HEK293 (cell line): ENCODE measurements at regions not wholly inside any gene's neighbourhood (a gene's known extent, or its start where the extent isn't known, plus 50 kb on each side); places are given as distances from the start of the nearest gene placed in this dataset.

ENCODE experiments used
- HOXC10 ChIP-seq: sonication (generic); formaldehyde crosslinking; IDR thresholded peaks from 2 replicates; pipeline ENCODE4 v1.8.1; 2023; ENCODE audit warnings: mild to moderate bottlenecking, missing genetic modification reagents
- KLF7 ChIP-seq: fragments of 450-650 bp; formaldehyde crosslinking; IDR thresholded peaks from 2 replicates; pipeline ENCODE4 v1.5.1; 2016; ENCODE audit warnings: missing biosample characterization, missing genetic modification characterization, borderline replicate concordance
- SP3 ChIP-seq: fragments of 450-650 bp; formaldehyde crosslinking; IDR thresholded peaks from 2 replicates; pipeline ENCODE4 v1.5.1; 2016; ENCODE audit warnings: missing biosample characterization, missing genetic modification characterization
- WT1 ChIP-seq: fragments of 450-650 bp; formaldehyde crosslinking; IDR thresholded peaks from 2 replicates; pipeline ENCODE4 v1.5.1; 2016; ENCODE audit warnings: missing biosample characterization, missing genetic modification characterization
- YY2 ChIP-seq: fragments of 450-650 bp; formaldehyde crosslinking; IDR thresholded peaks from 2 replicates; pipeline ENCODE4 v1.5.1; 2016; ENCODE audit warnings: missing biosample characterization, missing genetic modification characterization
- ZBTB17 ChIP-seq: fragments of 450-650 bp; formaldehyde crosslinking; IDR thresholded peaks from 2 replicates; pipeline ENCODE4 v1.5.1; 2016; ENCODE audit warnings: missing biosample characterization, missing genetic modification characterization
- ZNF19 ChIP-seq: fragments of 450-650 bp; formaldehyde crosslinking; IDR thresholded peaks from 2 replicates; pipeline ENCODE4; 2016; ENCODE audit warnings: missing biosample characterization, missing genetic modification characterization, low read depth
- ZNF248 ChIP-seq: fragments of 450-650 bp; formaldehyde crosslinking; IDR thresholded peaks from 2 replicates; pipeline ENCODE4 v1.5.1; 2017; ENCODE audit warnings: missing biosample characterization, missing genetic modification characterization
- ZNF354C ChIP-seq: fragments of 450-650 bp; formaldehyde crosslinking; IDR thresholded peaks from 2 replicates; pipeline ENCODE4 v1.5.1; 2016; ENCODE audit warnings: missing biosample characterization, missing genetic modification characterization, low read depth, borderline replicate concordance
- ZNF530 ChIP-seq: fragments of 450-650 bp; formaldehyde crosslinking; IDR thresholded peaks from 2 replicates; pipeline ENCODE4 v1.5.1; 2016; ENCODE audit warnings: low read depth, missing biosample characterization, missing genetic modification characterization
- ZNF558 ChIP-seq: fragments of 450-650 bp; formaldehyde crosslinking; IDR thresholded peaks from 2 replicates; pipeline ENCODE4 v1.5.1; 2016; ENCODE audit warnings: missing biosample characterization, missing genetic modification characterization
- ZNF621 ChIP-seq: fragments of 450-650 bp; formaldehyde crosslinking; IDR thresholded peaks from 2 replicates; pipeline ENCODE4 v1.5.1; 2017; ENCODE audit warnings: missing biosample characterization, missing genetic modification characterization
- ZNF629 ChIP-seq: fragments of 450-650 bp; formaldehyde crosslinking; IDR thresholded peaks from 2 replicates; pipeline ENCODE4 v1.5.1; 2017; ENCODE audit warnings: missing biosample characterization, missing genetic modification characterization
- ZNF658 ChIP-seq: fragments of 450-650 bp; formaldehyde crosslinking; IDR thresholded peaks from 2 replicates; pipeline ENCODE4; 2016; ENCODE audit warnings: missing biosample characterization, missing genetic modification characterization
- ZNF776 ChIP-seq: fragments of 450-650 bp; formaldehyde crosslinking; IDR thresholded peaks from 2 replicates; pipeline ENCODE4 v1.5.0; 2017; ENCODE audit warnings: missing biosample characterization, missing genetic modification characterization, borderline replicate concordance
- ZNF830 ChIP-seq: fragments of 450-650 bp; IDR thresholded peaks from 2 replicates; pipeline ENCODE4 v1.5.0; 2018; ENCODE audit warnings: missing biosample characterization, missing genetic modification characterization, low read depth, mild to moderate bottlenecking, moderate library complexity
- ZNF837 ChIP-seq: fragments of 450-650 bp; formaldehyde crosslinking; IDR thresholded peaks from 2 replicates; pipeline ENCODE4 v1.5.1; 2016; ENCODE audit warnings: missing biosample characterization, missing genetic modification characterization
- ZSCAN16 ChIP-seq: fragments of 450-650 bp; formaldehyde crosslinking; IDR thresholded peaks from 2 replicates; pipeline ENCODE4 v1.5.1; 2016; ENCODE audit warnings: missing biosample characterization, missing genetic modification characterization
- TF ChIP-seq, protein P1 (sequence below): fragments of 450-650 bp; formaldehyde crosslinking; IDR thresholded peaks from 2 replicates; pipeline ENCODE4 v1.5.1; 2016; ENCODE audit warnings: missing biosample characterization, missing genetic modification characterization
- TF ChIP-seq, protein P2 (sequence below): fragments of 450-650 bp; formaldehyde crosslinking; IDR thresholded peaks from 2 replicates; pipeline ENCODE4 v1.5.1; 2016; ENCODE audit warnings: missing biosample characterization, missing genetic modification characterization
- TF ChIP-seq, protein P3 (sequence below): fragments of 450-650 bp; formaldehyde crosslinking; conservative IDR thresholded peaks from 2 replicates; pipeline ENCODE4 v1.5.1; 2016; ENCODE audit warnings: low read depth, missing biosample characterization, missing genetic modification characterization
- TF ChIP-seq, protein P4 (sequence below): fragments of 450-650 bp; formaldehyde crosslinking; IDR thresholded peaks from 2 replicates; pipeline ENCODE4 v1.5.1; 2016; ENCODE audit warnings: missing biosample characterization, missing genetic modification characterization
- TF ChIP-seq, protein P5 (sequence below): fragments of 450-650 bp; formaldehyde crosslinking; IDR thresholded peaks from 2 replicates; pipeline ENCODE4 v1.5.1; 2017; ENCODE audit warnings: missing biosample characterization, missing genetic modification characterization
- TF ChIP-seq, protein P6 (sequence below): fragments of 450-650 bp; formaldehyde crosslinking; IDR thresholded peaks from 2 replicates; pipeline ENCODE4 v1.5.1; 2016; ENCODE audit warnings: missing biosample characterization, missing genetic modification characterization

DNA sequence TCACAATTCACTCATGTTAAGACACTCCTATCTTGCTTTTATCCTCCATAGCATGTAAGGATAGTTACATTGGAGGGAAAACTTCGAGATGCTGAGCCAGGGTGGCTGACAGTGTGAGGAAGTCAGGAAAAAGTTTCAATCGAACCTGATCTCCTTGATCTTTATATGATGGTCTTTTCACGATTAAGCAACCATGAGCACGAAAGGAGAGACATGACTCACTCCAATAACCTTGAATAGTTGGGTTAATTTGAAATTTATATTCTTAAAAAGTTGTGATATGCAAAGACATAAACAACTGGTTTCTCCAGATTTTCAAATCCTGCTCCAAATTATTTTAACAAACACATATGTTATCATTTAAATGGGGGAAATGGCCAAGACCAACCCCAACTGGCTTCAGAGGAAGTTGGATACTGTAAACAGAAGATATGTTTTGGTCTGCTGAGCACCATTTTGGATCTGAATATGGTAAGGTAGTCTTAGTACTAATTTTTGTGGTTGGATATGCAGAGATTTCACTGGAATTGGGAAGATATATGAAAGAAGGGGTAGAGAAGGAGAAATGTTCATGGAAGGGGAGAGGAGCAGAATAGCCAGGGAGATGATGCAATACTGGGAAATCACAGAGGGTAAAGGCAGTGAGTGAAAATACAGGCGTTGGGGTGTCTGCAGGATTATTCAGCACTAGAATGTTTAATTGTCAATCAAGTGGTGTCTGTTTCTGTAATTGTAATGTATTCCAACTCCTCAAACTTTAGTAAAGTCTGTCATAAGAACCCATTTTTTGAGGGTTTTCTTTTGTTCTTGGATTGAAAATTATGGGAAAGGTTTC lies 185.2 kb upstream of the SLC38A2 start (continued):
- no peak for TF ChIP-seq KLF7 (tag by site-specific recombination)
- TF ChIP-seq, protein P1, sequence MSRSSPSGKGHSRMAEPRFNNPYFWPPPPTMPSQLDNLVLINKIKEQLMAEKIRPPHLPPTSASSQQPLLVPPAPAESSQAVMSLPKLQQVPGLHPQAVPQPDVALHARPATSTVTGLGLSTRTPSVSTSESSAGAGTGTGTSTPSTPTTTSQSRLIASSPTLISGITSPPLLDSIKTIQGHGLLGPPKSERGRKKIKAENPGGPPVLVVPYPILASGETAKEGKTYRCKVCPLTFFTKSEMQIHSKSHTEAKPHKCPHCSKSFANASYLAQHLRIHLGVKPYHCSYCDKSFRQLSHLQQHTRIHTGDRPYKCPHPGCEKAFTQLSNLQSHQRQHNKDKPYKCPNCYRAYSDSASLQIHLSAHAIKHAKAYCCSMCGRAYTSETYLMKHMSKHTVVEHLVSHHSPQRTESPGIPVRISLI (tag by site-specific recombination), result no peak
- TF ChIP-seq ZNF629 (tag by site-specific recombination), result no peak
- TF ChIP-seq WT1, result no peak
- TF ChIP-seq ZBTB17 (tag by site-specific recombination), result peak; percentile 41; the same call in 1 of the 2 replicates
- TF ChIP-seq ZNF354C (tag by site-specific recombination), result no peak
- TF ChIP-seq ZNF530 (tag by site-specific recombination), result no peak
- TF ChIP-seq, protein P2, sequence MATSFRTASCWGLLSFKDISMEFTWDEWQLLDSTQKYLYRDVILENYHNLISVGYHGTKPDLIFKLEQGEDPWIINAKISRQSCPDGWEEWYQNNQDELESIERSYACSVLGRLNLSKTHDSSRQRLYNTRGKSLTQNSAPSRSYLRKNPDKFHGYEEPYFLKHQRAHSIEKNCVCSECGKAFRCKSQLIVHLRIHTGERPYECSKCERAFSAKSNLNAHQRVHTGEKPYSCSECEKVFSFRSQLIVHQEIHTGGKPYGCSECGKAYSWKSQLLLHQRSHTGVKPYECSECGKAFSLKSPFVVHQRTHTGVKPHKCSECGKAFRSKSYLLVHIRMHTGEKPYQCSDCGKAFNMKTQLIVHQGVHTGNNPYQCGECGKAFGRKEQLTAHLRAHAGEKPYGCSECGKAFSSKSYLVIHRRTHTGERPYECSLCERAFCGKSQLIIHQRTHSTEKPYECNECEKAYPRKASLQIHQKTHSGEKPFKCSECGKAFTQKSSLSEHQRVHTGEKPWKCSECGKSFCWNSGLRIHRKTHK (tag by site-specific recombination), result 0 out of 2 replicates have a peak, but pooled peaks have one; percentile 11
- TF ChIP-seq, protein P3, sequence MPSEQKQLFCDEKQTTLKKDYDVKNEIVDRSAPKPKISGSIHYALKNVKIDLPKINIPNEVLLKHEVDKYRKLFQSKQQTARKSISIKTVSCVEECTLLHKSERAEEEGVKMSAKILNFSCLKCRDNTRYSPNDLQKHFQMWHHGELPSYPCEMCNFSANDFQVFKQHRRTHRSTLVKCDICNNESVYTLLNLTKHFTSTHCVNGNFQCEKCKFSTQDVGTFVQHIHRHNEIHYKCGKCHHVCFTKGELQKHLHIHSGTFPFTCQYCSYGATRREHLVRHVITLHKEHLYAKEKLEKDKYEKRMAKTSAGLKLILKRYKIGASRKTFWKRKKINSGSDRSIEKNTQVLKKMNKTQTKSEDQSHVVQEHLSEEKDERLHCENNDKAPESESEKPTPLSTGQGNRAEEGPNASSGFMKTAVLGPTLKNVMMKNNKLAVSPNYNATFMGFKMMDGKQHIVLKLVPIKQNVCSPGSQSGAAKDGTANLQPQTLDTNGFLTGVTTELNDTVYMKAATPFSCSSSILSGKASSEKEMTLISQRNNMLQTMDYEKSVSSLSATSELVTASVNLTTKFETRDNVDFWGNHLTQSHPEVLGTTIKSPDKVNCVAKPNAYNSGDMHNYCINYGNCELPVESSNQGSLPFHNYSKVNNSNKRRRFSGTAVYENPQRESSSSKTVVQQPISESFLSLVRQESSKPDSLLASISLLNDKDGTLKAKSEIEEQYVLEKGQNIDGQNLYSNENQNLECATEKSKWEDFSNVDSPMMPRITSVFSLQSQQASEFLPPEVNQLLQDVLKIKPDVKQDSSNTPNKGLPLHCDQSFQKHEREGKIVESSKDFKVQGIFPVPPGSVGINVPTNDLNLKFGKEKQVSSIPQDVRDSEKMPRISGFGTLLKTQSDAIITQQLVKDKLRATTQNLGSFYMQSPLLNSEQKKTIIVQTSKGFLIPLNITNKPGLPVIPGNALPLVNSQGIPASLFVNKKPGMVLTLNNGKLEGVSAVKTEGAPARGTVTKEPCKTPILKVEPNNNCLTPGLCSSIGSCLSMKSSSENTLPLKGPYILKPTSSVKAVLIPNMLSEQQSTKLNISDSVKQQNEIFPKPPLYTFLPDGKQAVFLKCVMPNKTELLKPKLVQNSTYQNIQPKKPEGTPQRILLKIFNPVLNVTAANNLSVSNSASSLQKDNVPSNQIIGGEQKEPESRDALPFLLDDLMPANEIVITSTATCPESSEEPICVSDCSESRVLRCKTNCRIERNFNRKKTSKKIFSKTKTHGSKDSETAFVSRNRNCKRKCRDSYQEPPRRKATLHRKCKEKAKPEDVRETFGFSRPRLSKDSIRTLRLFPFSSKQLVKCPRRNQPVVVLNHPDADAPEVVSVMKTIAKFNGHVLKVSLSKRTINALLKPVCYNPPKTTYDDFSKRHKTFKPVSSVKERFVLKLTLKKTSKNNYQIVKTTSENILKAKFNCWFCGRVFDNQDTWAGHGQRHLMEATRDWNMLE (tag by site-specific recombination), result peak; percentile 60
- TF ChIP-seq ZNF776 (tag by site-specific recombination), result no peak
- TF ChIP-seq SP3, result no peak
- TF ChIP-seq ZNF830, result no peak
- TF ChIP-seq, protein P4, sequence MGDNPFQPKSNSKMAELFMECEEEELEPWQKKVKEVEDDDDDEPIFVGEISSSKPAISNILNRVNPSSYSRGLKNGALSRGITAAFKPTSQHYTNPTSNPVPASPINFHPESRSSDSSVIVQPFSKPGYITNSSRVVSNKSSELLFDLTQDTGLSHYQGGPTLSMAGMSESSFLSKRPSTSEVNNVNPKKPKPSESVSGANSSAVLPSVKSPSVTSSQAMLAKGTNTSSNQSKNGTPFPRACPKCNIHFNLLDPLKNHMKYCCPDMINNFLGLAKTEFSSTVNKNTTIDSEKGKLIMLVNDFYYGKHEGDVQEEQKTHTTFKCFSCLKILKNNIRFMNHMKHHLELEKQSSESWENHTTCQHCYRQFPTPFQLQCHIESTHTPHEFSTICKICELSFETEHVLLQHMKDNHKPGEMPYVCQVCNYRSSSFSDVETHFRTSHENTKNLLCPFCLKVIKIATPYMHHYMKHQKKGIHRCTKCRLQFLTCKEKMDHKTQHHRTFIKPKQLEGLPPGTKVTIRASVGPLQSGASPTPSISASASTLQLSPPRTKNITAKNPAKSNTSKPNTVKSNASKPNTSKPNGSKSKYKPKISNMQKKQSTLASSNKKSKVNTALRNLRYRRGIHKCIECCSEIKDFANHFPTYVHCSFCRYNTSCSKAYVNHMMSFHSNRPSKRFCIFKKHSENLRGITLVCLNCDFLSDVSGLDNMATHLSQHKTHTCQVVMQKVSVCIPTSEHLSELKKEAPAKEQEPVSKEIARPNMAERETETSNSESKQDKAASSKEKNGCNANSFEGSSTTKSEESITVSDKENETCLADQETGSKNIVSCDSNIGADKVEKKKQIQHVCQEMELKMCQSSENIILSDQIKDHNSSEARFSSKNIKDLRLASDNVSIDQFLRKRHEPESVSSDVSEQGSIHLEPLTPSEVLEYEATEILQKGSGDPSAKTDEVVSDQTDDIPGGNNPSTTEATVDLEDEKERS (tag by site-specific recombination), result no peak
- TF ChIP-seq ZNF837 (tag by site-specific recombination), result no peak
- no peak for TF ChIP-seq HOXC10 (CRISPR knock-in tag)
- TF ChIP-seq ZNF621 (tag by site-specific recombination), result no peak
- TF ChIP-seq ZNF658, result no peak
- 0 out of 2 replicates have a peak, but pooled peaks have one; percentile 37 for TF ChIP-seq YY2 (tag by site-specific recombination)
- TF ChIP-seq ZNF248 (tag by site-specific recombination), result peak; percentile 87; the same call in 1 of the 2 replicates
- TF ChIP-seq, protein P5, sequence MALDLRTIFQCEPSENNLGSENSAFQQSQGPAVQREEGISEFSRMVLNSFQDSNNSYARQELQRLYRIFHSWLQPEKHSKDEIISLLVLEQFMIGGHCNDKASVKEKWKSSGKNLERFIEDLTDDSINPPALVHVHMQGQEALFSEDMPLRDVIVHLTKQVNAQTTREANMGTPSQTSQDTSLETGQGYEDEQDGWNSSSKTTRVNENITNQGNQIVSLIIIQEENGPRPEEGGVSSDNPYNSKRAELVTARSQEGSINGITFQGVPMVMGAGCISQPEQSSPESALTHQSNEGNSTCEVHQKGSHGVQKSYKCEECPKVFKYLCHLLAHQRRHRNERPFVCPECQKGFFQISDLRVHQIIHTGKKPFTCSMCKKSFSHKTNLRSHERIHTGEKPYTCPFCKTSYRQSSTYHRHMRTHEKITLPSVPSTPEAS, result peak; percentile 10; the same call in 1 of the 2 replicates
- TF ChIP-seq ZSCAN16 (tag by site-specific recombination), result no peak
- TF ChIP-seq, protein P6, sequence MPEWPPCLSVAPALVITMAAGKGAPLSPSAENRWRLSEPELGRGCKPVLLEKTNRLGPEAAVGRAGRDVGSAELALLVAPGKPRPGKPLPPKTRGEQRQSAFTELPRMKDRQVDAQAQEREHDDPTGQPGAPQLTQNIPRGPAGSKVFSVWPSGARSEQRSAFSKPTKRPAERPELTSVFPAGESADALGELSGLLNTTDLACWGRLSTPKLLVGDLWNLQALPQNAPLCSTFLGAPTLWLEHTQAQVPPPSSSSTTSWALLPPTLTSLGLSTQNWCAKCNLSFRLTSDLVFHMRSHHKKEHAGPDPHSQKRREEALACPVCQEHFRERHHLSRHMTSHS (tag by site-specific recombination), result no peak
- peak; percentile 64; the same call in 1 of the 2 replicates for TF ChIP-seq ZNF558 (tag by site-specific recombination)
- no peak for TF ChIP-seq ZNF19 (tag by site-specific recombination)
